NB4 (cell line): ENCODE measurements at regions not wholly inside any gene's neighbourhood (a gene's known extent, or its start where the extent isn't known, plus 50 kb on each side); places are given as distances from the start of the nearest gene placed in this dataset.

Experiments
- TF ChIP-seq, protein P1 (sequence below): IDR thresholded peaks from one replicate; pipeline ENCODE4 v1.5.1; 2012; ENCODE audit warnings: low read depth, low read length
- TF ChIP-seq, protein P2 (sequence below): IDR thresholded peaks from 2 replicates; pipeline ENCODE4 v1.6.1; 2011; ENCODE audit warnings: low read depth, low read length

DNA sequence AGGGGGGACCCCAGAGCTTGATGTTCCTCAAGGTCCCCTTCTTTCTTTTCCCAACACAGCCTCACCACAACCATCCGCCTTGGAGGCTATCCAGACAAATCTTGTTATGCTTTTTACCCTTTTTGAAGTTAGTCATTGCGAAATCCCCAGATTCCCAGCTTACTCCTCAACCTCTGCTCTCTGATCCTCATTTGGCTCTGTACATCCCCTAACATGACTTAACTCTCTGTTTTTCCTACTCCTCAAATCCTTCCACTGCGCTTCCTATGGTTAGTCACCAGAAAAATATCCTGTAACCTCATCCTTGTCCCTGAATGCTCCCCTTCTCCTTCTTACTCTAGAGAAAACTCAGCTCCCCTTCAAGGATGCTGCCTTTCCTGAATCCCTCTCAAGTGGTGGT is 189.1 kb upstream of the POU3F1 start:
- TF ChIP-seq, protein P1, sequence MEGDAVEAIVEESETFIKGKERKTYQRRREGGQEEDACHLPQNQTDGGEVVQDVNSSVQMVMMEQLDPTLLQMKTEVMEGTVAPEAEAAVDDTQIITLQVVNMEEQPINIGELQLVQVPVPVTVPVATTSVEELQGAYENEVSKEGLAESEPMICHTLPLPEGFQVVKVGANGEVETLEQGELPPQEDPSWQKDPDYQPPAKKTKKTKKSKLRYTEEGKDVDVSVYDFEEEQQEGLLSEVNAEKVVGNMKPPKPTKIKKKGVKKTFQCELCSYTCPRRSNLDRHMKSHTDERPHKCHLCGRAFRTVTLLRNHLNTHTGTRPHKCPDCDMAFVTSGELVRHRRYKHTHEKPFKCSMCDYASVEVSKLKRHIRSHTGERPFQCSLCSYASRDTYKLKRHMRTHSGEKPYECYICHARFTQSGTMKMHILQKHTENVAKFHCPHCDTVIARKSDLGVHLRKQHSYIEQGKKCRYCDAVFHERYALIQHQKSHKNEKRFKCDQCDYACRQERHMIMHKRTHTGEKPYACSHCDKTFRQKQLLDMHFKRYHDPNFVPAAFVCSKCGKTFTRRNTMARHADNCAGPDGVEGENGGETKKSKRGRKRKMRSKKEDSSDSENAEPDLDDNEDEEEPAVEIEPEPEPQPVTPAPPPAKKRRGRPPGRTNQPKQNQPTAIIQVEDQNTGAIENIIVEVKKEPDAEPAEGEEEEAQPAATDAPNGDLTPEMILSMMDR: no peak
- TF ChIP-seq, protein P2, sequence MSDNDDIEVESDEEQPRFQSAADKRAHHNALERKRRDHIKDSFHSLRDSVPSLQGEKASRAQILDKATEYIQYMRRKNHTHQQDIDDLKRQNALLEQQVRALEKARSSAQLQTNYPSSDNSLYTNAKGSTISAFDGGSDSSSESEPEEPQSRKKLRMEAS: no peak
